ENCODE measurements at regions not wholly inside any gene's neighbourhood (a gene's known extent, or its start where the extent isn't known, plus 50 kb on each side); places are given as distances from the start of the nearest gene placed in this dataset.
"Not testable (repeated sequence)": the region's sequence is repeated elsewhere in the genome, so short reads cannot be mapped to it uniquely, and the experiment has no call there.

DNA sequence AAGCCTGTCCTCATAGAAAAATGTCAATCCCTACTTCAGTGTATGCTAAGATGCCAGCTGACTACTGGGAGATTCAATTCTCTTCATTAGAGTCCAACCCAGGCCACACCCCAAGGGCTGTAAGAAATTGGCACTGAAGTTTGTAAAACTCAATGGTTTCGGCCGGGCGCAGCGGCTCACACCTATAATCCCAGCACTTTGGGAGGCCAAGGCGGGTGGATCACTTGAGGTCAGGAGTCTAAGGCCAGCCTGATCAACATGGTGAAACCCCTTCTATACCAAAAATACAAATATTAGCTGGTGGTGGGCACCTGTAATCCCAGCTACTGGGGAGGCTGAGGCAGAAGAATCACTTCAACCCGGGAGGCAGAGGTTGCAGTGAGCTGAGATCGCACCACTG lies 169.2 kb downstream of the OR4M2 start:
- TF ChIP-seq EZH2 (IDR thresholded peaks at IDR 0.05; ENCODE audit: low read depth, unreplicated experiment); EZH2phosphoT487 (IDR thresholded peaks at IDR 0.05; ENCODE audit: unreplicated experiment); JUNB (IDR thresholded peaks at IDR 0.05; ENCODE audit: unreplicated experiment); POLR2AphosphoS5 (IDR thresholded peaks at IDR 0.05; ENCODE audit: low read depth); ZNF114 (CRISPR knock-in tag; IDR thresholded peaks at IDR 0.05); CREB1 (CRISPR knock-in tag; IDR thresholded peaks at IDR 0.05; ENCODE audit: low read depth): not testable (repeated sequence)
- TF ChIP-seq, protein P1, sequence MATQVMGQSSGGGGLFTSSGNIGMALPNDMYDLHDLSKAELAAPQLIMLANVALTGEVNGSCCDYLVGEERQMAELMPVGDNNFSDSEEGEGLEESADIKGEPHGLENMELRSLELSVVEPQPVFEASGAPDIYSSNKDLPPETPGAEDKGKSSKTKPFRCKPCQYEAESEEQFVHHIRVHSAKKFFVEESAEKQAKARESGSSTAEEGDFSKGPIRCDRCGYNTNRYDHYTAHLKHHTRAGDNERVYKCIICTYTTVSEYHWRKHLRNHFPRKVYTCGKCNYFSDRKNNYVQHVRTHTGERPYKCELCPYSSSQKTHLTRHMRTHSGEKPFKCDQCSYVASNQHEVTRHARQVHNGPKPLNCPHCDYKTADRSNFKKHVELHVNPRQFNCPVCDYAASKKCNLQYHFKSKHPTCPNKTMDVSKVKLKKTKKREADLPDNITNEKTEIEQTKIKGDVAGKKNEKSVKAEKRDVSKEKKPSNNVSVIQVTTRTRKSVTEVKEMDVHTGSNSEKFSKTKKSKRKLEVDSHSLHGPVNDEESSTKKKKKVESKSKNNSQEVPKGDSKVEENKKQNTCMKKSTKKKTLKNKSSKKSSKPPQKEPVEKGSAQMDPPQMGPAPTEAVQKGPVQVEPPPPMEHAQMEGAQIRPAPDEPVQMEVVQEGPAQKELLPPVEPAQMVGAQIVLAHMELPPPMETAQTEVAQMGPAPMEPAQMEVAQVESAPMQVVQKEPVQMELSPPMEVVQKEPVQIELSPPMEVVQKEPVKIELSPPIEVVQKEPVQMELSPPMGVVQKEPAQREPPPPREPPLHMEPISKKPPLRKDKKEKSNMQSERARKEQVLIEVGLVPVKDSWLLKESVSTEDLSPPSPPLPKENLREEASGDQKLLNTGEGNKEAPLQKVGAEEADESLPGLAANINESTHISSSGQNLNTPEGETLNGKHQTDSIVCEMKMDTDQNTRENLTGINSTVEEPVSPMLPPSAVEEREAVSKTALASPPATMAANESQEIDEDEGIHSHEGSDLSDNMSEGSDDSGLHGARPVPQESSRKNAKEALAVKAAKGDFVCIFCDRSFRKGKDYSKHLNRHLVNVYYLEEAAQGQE (IDR thresholded peaks at IDR 0.05; ENCODE audit: unreplicated experiment) = not testable (repeated sequence)
- TF ChIP-seq, protein P2, sequence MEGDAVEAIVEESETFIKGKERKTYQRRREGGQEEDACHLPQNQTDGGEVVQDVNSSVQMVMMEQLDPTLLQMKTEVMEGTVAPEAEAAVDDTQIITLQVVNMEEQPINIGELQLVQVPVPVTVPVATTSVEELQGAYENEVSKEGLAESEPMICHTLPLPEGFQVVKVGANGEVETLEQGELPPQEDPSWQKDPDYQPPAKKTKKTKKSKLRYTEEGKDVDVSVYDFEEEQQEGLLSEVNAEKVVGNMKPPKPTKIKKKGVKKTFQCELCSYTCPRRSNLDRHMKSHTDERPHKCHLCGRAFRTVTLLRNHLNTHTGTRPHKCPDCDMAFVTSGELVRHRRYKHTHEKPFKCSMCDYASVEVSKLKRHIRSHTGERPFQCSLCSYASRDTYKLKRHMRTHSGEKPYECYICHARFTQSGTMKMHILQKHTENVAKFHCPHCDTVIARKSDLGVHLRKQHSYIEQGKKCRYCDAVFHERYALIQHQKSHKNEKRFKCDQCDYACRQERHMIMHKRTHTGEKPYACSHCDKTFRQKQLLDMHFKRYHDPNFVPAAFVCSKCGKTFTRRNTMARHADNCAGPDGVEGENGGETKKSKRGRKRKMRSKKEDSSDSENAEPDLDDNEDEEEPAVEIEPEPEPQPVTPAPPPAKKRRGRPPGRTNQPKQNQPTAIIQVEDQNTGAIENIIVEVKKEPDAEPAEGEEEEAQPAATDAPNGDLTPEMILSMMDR (conservative IDR thresholded peaks at IDR 0.05; ENCODE audit: low read depth in 2 of 2) = not testable (repeated sequence)

Data from GM23338 (cell line).